ENCODE measurements at regions not wholly inside any gene's neighbourhood (a gene's known extent, or its start where the extent isn't known, plus 50 kb on each side); places are given as distances from the start of the nearest gene placed in this dataset.

DNA sequence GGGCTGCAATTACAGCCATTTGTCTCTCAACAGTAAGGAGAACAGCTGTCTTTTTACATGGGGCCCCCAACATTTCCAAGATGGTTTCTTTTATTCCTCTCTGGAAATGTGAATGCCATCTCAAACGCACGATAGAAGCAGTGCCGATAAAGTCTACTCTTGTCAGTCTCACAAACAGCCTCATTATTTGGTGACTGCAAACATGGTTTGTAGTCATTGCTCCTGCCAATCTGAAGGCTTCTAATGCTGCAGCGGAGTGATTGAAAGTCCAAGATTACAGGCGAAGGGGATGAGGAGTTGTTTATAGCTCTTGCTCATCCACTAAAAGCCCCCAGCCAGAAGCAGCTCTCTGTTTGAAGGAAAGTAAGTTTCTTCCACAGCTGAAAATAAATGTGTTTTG is 657.1 kb downstream of the CBLN4 start:
- DNase-seq: no peak
- Histone ChIP-seq H3K4me1 (ENCODE audit: control insufficient read depth, insufficient read depth, low read depth, low read length) (no peaks in the 10 kb centered on the region), H2AK5ac (ENCODE audit: low read length, severe bottlenecking) (no peak overlapping the region), H4K8ac (ENCODE audit: low read length) (no peak overlapping the region), H3K79me1 (replicated peaks; ENCODE audit: low read length, poor library complexity, severe bottlenecking) (no peaks in the 10 kb centered on the region), H2BK120ac (ENCODE audit: low read depth, low read length) (no peak overlapping the region), H3K9ac (ENCODE audit: low read length) (no peak overlapping the region), H3K4ac (ENCODE audit: low read depth in 1 of 2, low read length in 2 of 2) (no peak overlapping the region), H3K9me3 (ENCODE audit: control insufficient read depth, low read length) (no peaks in the 10 kb centered on the region), H3K4me3 (ENCODE audit: insufficient read depth in 1 of 2, low read depth in 1 of 2, low read length in 2 of 2) (no peak overlapping the region), H3K23ac (ENCODE audit: low read length in 2 of 2) (no peak overlapping the region), H3K36me3 (ENCODE audit: control insufficient read depth in 1 of 2, insufficient read depth in 2 of 2, low read depth in 1 of 2, low read length in 2 of 2) (no peaks in the 10 kb centered on the region), H3K18ac (ENCODE audit: low read depth in 1 of 2, low read length in 2 of 2) (no peak overlapping the region), H3K27me3 (ENCODE audit: control insufficient read depth in 1 of 2, insufficient read depth in 1 of 2, low read length in 2 of 2) (no peaks in the 10 kb centered on the region), H4K91ac (ENCODE audit: low read length) (no peak overlapping the region), H3K4me2 (ENCODE audit: low read length, poor library complexity, severe bottlenecking) (no peak overlapping the region), H3K27ac (ENCODE audit: low read length, poor library complexity, severe bottlenecking) (no peak overlapping the region), H2BK15ac (ENCODE audit: low read depth, poor library complexity, severe bottlenecking) (no peak overlapping the region), H2BK12ac (ENCODE audit: low read length in 2 of 2) (no peak overlapping the region), H2AFZ (ENCODE audit: low read depth, low read length) (no peak overlapping the region), H3K14ac (ENCODE audit: low read length in 2 of 2) (no peak overlapping the region), H2BK5ac (ENCODE audit: low read depth, low read length, poor library complexity, severe bottlenecking) (no peak overlapping the region)
- 95% methylated on average over 5 of the region's 5 CpGs for WGBS

DNA sequence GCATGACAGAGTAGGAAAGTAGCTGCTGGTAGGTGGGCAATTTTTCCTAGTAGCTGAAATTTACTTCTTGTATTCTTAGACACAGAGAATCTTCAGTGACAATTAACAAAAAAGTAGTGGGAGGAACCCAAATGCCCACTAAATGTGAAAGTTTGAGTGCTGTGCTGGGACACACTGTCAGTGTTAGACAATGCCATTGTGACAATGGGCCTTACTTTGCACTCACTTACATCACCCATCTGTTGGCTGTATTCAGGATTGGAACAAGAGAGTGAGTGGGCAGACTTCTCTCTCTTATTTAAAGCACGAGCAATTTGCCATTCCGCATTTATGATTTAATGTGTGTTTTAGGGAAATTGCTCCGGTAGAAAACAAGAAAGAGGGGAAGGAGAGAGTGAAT is 662.5 kb downstream of the CBLN4 start:
- H3K27me3 ChIP-seq (ENCODE audit: control insufficient read depth in 1 of 2, insufficient read depth in 1 of 2, low read length in 2 of 2): no peaks in the 10 kb centered on the region
- DNase-seq: no peak
- no peak overlapping the region for H2BK5ac ChIP-seq (ENCODE audit: low read depth, low read length, poor library complexity, severe bottlenecking)
- no peak overlapping the region for H2BK12ac ChIP-seq (ENCODE audit: low read length in 2 of 2)
- no peaks in the 10 kb centered on the region for H3K4me1 ChIP-seq (ENCODE audit: control insufficient read depth, insufficient read depth, low read depth, low read length)
- H3K79me1 ChIP-seq (replicated peaks; ENCODE audit: low read length, poor library complexity, severe bottlenecking): no peaks in the 10 kb centered on the region
- no peak overlapping the region for H3K9ac ChIP-seq (ENCODE audit: low read length)
- H3K36me3 ChIP-seq (ENCODE audit: control insufficient read depth in 1 of 2, insufficient read depth in 2 of 2, low read depth in 1 of 2, low read length in 2 of 2): no peaks in the 10 kb centered on the region
- H3K14ac ChIP-seq (ENCODE audit: low read length in 2 of 2): no peak overlapping the region
- H3K9me3 ChIP-seq (ENCODE audit: control insufficient read depth, low read length): no peaks in the 10 kb centered on the region
- no peak overlapping the region for H2BK15ac ChIP-seq (ENCODE audit: low read depth, poor library complexity, severe bottlenecking)
- 90% methylated on average over 3 of the region's 3 CpGs for WGBS
- H4K8ac ChIP-seq (ENCODE audit: low read length): no peak overlapping the region
- no peak overlapping the region for H4K91ac ChIP-seq (ENCODE audit: low read length)
- no peak overlapping the region for H2BK120ac ChIP-seq (ENCODE audit: low read depth, low read length)
- no peak overlapping the region for H3K4me3 ChIP-seq (ENCODE audit: insufficient read depth in 1 of 2, low read depth in 1 of 2, low read length in 2 of 2)
- H3K18ac ChIP-seq (ENCODE audit: low read depth in 1 of 2, low read length in 2 of 2): no peak overlapping the region
- H2AK5ac ChIP-seq (ENCODE audit: low read length, severe bottlenecking): no peak overlapping the region
- no peak overlapping the region for H3K4me2 ChIP-seq (ENCODE audit: low read length, poor library complexity, severe bottlenecking)
- no peak overlapping the region for H3K27ac ChIP-seq (ENCODE audit: low read length, poor library complexity, severe bottlenecking)
- no peak overlapping the region for H2AFZ ChIP-seq (ENCODE audit: low read depth, low read length)
- H3K4ac ChIP-seq (ENCODE audit: low read depth in 1 of 2, low read length in 2 of 2): no peak overlapping the region
- H3K23ac ChIP-seq (ENCODE audit: low read length in 2 of 2): no peak overlapping the region

DNA sequence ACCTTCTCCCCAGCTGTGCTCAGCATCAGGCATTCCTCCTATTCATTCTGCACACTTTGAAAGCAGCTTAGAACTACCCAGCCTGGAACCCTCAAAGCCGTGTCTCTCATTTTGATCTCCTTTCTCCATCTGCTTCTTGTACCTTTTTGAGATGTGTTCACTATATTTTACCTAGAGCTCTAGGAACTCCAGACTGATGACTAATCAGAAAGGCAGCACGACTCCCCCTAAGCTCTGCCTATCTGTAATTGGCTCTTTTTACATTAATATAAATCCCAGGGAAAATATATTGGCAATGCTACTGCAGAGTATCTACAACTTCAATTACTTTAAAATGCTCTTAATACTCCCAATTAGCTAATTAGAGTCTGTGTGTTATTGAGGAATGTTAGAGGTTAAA is 671.5 kb downstream of the CBLN4 start:
- Histone ChIP-seq H2BK120ac (ENCODE audit: low read depth, low read length) (no peak overlapping the region), H3K4me3 (ENCODE audit: insufficient read depth in 1 of 2, low read depth in 1 of 2, low read length in 2 of 2) (no peak overlapping the region), H3K4ac (ENCODE audit: low read depth in 1 of 2, low read length in 2 of 2) (no peak overlapping the region), H2AFZ (ENCODE audit: low read depth, low read length) (no peak overlapping the region), H2BK5ac (ENCODE audit: low read depth, low read length, poor library complexity, severe bottlenecking) (no peak overlapping the region), H3K23ac (ENCODE audit: low read length in 2 of 2) (no peak overlapping the region), H2BK15ac (ENCODE audit: low read depth, poor library complexity, severe bottlenecking) (no peak overlapping the region), H3K9me3 (ENCODE audit: control insufficient read depth, low read length) (no peaks in the 10 kb centered on the region), H3K14ac (ENCODE audit: low read length in 2 of 2) (no peak overlapping the region), H3K36me3 (ENCODE audit: control insufficient read depth in 1 of 2, insufficient read depth in 2 of 2, low read depth in 1 of 2, low read length in 2 of 2) (no peaks in the 10 kb centered on the region), H2BK12ac (ENCODE audit: low read length in 2 of 2) (no peak overlapping the region), H3K9ac (ENCODE audit: low read length) (no peak overlapping the region), H3K18ac (ENCODE audit: low read depth in 1 of 2, low read length in 2 of 2) (no peak overlapping the region), H4K8ac (ENCODE audit: low read length) (no peak overlapping the region), H3K27ac (ENCODE audit: low read length, poor library complexity, severe bottlenecking) (no peak overlapping the region), H3K79me1 (replicated peaks; ENCODE audit: low read length, poor library complexity, severe bottlenecking) (no peaks in the 10 kb centered on the region), H3K4me1 (ENCODE audit: control insufficient read depth, insufficient read depth, low read depth, low read length) (no peaks in the 10 kb centered on the region), H2AK5ac (ENCODE audit: low read length, severe bottlenecking) (no peak overlapping the region), H3K4me2 (ENCODE audit: low read length, poor library complexity, severe bottlenecking) (no peak overlapping the region), H4K91ac (ENCODE audit: low read length) (no peak overlapping the region), H3K27me3 (ENCODE audit: control insufficient read depth in 1 of 2, insufficient read depth in 1 of 2, low read length in 2 of 2) (no peaks in the 10 kb centered on the region)
- WGBS: 72% methylated on average over 1 of the region's 2 CpGs
- no peak for DNase-seq

DNA sequence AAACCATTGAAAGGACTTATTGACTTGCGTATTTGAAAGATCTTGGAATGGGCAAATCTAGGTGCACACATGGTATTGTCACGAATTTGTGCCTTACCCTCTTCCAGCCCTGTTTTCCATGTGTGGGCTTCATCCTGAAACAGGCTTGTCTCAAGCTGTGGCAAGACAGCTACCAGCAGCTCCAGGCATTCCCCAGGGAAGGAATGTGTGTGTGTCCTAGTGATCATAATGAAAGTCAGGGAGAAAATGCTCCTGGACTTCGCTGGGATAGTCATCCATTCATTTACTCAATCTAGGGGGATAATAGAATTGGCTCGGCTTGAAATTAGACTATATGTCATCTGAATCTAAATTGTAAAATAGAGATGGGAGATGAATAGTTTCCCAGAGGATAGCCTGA is 676.2 kb downstream of the CBLN4 start:
- Histone ChIP-seq H3K18ac (ENCODE audit: low read depth in 1 of 2, low read length in 2 of 2) (no peak overlapping the region), H2BK12ac (ENCODE audit: low read length in 2 of 2) (no peak overlapping the region), H3K4me1 (ENCODE audit: control insufficient read depth, insufficient read depth, low read depth, low read length) (no peaks in the 10 kb centered on the region), H2BK5ac (ENCODE audit: low read depth, low read length, poor library complexity, severe bottlenecking) (no peak overlapping the region), H3K9me3 (ENCODE audit: control insufficient read depth, low read length) (no peaks in the 10 kb centered on the region), H3K36me3 (ENCODE audit: control insufficient read depth in 1 of 2, insufficient read depth in 2 of 2, low read depth in 1 of 2, low read length in 2 of 2) (no peaks in the 10 kb centered on the region), H3K4me3 (ENCODE audit: insufficient read depth in 1 of 2, low read depth in 1 of 2, low read length in 2 of 2) (no peak overlapping the region), H2BK15ac (ENCODE audit: low read depth, poor library complexity, severe bottlenecking) (no peak overlapping the region), H3K23ac (ENCODE audit: low read length in 2 of 2) (no peak overlapping the region), H4K91ac (ENCODE audit: low read length) (no peak overlapping the region), H3K14ac (ENCODE audit: low read length in 2 of 2) (no peak overlapping the region), H2BK120ac (ENCODE audit: low read depth, low read length) (no peak overlapping the region), H3K27me3 (ENCODE audit: control insufficient read depth in 1 of 2, insufficient read depth in 1 of 2, low read length in 2 of 2) (no peaks in the 10 kb centered on the region), H3K27ac (ENCODE audit: low read length, poor library complexity, severe bottlenecking) (no peak overlapping the region), H3K79me1 (replicated peaks; ENCODE audit: low read length, poor library complexity, severe bottlenecking) (no peaks in the 10 kb centered on the region), H3K4me2 (ENCODE audit: low read length, poor library complexity, severe bottlenecking) (no peak overlapping the region), H3K4ac (ENCODE audit: low read depth in 1 of 2, low read length in 2 of 2) (no peak overlapping the region), H2AFZ (ENCODE audit: low read depth, low read length) (no peak overlapping the region), H4K8ac (ENCODE audit: low read length) (no peak overlapping the region), H3K9ac (ENCODE audit: low read length) (no peak overlapping the region), H2AK5ac (ENCODE audit: low read length, severe bottlenecking) (no peak overlapping the region)
- no peak for DNase-seq
- WGBS: 48% methylated on average over 3 of the region's 4 CpGs

Data from mesenchymal stem cell (in vitro differentiated cells and primary cell).